ENCODE measurements at regions not wholly inside any gene's neighbourhood (a gene's known extent, or its start where the extent isn't known, plus 50 kb on each side); places are given as distances from the start of the nearest gene placed in this dataset.
A peak's percentile ranks its signal among the peaks of the same experiment; 100 is the strongest.

DNA sequence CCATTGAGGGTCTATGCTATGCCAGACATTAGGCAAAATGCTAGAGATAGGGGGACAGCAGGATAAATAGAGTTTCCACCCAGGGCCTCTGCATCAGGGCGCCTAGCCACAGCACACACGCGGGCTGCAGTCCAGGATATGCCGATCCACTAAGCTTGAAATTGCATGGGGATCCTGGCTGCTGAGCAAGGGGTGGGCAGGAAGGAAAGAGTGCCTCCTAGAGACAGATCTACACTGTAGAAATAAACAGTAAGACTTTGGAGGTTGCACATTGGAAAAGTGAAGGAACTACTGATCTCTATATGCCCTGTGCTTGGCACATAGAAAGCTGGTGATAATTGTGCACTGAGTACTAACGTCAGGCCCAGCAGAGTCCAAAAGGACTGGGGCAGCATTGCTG is 411.1 kb downstream of the PRDM2 start:
- Histone ChIP-seq H3K4me1 (ENCODE audit: insufficient read depth, low read length, poor library complexity, severe bottlenecking) (peaks cover 25% of the 10 kb centered on the region), H3K27ac (ENCODE audit: low read depth, low read length, poor library complexity, severe bottlenecking) (no peak overlapping the region), H3K9me3 (ENCODE audit: low read depth, low read length, poor library complexity, severe bottlenecking) (peaks cover under 1% of the 10 kb centered on the region), H3K36me3 (ENCODE audit: insufficient read depth, low read length, poor library complexity, severe bottlenecking) (no peaks in the 10 kb centered on the region), H3K27me3 (replicated peaks; ENCODE audit: insufficient read depth, low read depth, low read length, poor library complexity) (no peaks in the 10 kb centered on the region), H3K4me3 (ENCODE audit: low read depth, low read length, poor library complexity, severe bottlenecking) (no peak overlapping the region)
- TF ChIP-seq, protein P1, sequence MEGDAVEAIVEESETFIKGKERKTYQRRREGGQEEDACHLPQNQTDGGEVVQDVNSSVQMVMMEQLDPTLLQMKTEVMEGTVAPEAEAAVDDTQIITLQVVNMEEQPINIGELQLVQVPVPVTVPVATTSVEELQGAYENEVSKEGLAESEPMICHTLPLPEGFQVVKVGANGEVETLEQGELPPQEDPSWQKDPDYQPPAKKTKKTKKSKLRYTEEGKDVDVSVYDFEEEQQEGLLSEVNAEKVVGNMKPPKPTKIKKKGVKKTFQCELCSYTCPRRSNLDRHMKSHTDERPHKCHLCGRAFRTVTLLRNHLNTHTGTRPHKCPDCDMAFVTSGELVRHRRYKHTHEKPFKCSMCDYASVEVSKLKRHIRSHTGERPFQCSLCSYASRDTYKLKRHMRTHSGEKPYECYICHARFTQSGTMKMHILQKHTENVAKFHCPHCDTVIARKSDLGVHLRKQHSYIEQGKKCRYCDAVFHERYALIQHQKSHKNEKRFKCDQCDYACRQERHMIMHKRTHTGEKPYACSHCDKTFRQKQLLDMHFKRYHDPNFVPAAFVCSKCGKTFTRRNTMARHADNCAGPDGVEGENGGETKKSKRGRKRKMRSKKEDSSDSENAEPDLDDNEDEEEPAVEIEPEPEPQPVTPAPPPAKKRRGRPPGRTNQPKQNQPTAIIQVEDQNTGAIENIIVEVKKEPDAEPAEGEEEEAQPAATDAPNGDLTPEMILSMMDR (conservative IDR thresholded peaks at IDR 0.05; ENCODE audit: low read depth, low read length), result 0 out of 2 replicates have a peak, but pooled peaks have one; percentile 16
- TF ChIP-seq EZH2 (IDR thresholded peaks at IDR 0.05; ENCODE audit: borderline replicate concordance, low read depth, low read length, poor library complexity, severe bottlenecking), result no peak
- intact Hi-C loops (cut with micrococcal nuclease; ENCODE audit: unreplicated experiment), result loop anchor here (5.0 to 10.0 kb wide), 7 partner anchors 254 to 936 kb away; no protein-coding TSS in a partner anchor
- DNase-seq (ENCODE audit: low spot score), result peak; percentile 20
- POLR2A ChIA-PET (ENCODE audit: low non-redundant PET), result no interaction called here
- CTCF ChIA-PET, result no interaction called here
- no TSS peak for BruUV-seq (replicated peaks)

DNA sequence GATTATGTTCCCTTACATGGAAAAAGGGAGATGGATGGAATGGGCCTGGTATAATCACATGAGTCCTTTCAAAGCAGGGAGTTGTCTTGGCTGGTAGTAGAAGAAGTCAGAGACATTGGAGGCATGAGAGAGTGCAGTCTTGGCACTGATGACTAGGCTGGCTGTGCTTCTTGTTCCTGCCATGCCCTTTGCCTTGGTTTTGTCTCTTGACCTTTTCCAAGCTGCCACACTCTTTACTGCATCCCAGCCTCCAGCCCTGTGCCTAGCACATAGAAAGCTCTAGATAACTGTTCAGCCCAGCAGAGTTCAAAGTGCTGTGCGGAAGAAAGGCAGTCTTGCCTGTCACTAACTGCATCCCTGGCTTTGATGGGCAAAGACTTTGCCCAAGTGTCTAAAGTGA is 412.6 kb downstream of the PRDM2 start:
- H3K27me3 ChIP-seq (replicated peaks; ENCODE audit: insufficient read depth, low read depth, low read length, poor library complexity), result no peaks in the 10 kb centered on the region
- no peak overlapping the region for H3K4me3 ChIP-seq (ENCODE audit: low read depth, low read length, poor library complexity, severe bottlenecking)
- peaks cover 9% of the 10 kb centered on the region for H3K9me3 ChIP-seq (ENCODE audit: low read depth, low read length, poor library complexity, severe bottlenecking)
- CTCF ChIA-PET, result no interaction called here
- H3K4me1 ChIP-seq (ENCODE audit: insufficient read depth, low read length, poor library complexity, severe bottlenecking), result peaks cover 25% of the 10 kb centered on the region
- POLR2A ChIA-PET (ENCODE audit: low non-redundant PET), result no interaction called here
- DNase-seq (ENCODE audit: low spot score), result no peak
- no TSS peak for BruUV-seq (replicated peaks)
- no peak overlapping the region for H3K27ac ChIP-seq (ENCODE audit: low read depth, low read length, poor library complexity, severe bottlenecking)
- intact Hi-C loops (cut with micrococcal nuclease; ENCODE audit: unreplicated experiment), result loop anchor here (5.0 to 10.0 kb wide), 7 partner anchors 252 to 935 kb away; no protein-coding TSS in a partner anchor
- H3K36me3 ChIP-seq (ENCODE audit: insufficient read depth, low read length, poor library complexity, severe bottlenecking), result no peaks in the 10 kb centered on the region
- no peak for TF ChIP-seq EZH2 (IDR thresholded peaks at IDR 0.05; ENCODE audit: borderline replicate concordance, low read depth, low read length, poor library complexity, severe bottlenecking)
- TF ChIP-seq, protein P1 (conservative IDR thresholded peaks at IDR 0.05; ENCODE audit: low read depth, low read length), result no peak

DNA sequence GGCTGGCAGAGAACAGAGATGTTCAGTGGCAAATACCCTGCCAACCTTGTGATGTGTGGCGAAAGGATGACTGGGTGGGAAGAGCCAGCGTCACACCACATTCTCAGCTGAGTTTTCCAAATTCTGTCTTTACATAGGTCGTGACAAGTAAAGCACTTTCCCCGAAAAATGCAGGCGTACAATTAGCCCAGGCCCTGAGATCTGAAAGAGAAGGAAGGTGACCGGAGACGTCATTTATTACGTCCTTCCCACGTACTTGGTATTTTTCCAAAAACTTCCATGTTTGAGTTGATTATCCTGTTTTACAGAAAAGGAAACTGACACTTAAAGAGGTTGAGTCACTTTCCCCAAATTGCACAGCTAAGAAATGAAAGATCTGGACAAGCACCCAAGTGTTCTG is 413.3 kb downstream of the PRDM2 start:
- Histone ChIP-seq H3K27me3 (replicated peaks; ENCODE audit: insufficient read depth, low read depth, low read length, poor library complexity) (no peaks in the 10 kb centered on the region), H3K27ac (ENCODE audit: low read depth, low read length, poor library complexity, severe bottlenecking) (peak overlapping the region; percentile 57), H3K36me3 (ENCODE audit: insufficient read depth, low read length, poor library complexity, severe bottlenecking) (no peaks in the 10 kb centered on the region), H3K4me1 (ENCODE audit: insufficient read depth, low read length, poor library complexity, severe bottlenecking) (peaks cover 25% of the 10 kb centered on the region), H3K4me3 (ENCODE audit: low read depth, low read length, poor library complexity, severe bottlenecking) (no peak overlapping the region), H3K9me3 (ENCODE audit: low read depth, low read length, poor library complexity, severe bottlenecking) (peaks cover 9% of the 10 kb centered on the region)
- POLR2A ChIA-PET (ENCODE audit: low non-redundant PET), result no interaction called here
- intact Hi-C loops (cut with micrococcal nuclease; ENCODE audit: unreplicated experiment), result loop anchor here (5.0 to 10.0 kb wide), 7 partner anchors 252 to 934 kb away; no protein-coding TSS in a partner anchor
- no TSS peak for BruUV-seq (replicated peaks)
- no peak for TF ChIP-seq EZH2 (IDR thresholded peaks at IDR 0.05; ENCODE audit: borderline replicate concordance, low read depth, low read length, poor library complexity, severe bottlenecking)
- TF ChIP-seq, protein P1 (conservative IDR thresholded peaks at IDR 0.05; ENCODE audit: low read depth, low read length), result no peak
- CTCF ChIA-PET, result interaction anchor here (0.5 to 1.3 kb wide), 8 partner anchors 28 to 987 kb away, joined by 3 to 5 read pairs (median 4); no protein-coding TSS in a partner anchor
- peak; percentile 40 for DNase-seq (ENCODE audit: low spot score)

Measured in A673 (cell line).